ENCODE measurements at regions not wholly inside any gene's neighbourhood (a gene's known extent, or its start where the extent isn't known, plus 50 kb on each side); places are given as distances from the start of the nearest gene placed in this dataset.

GRCh38 chr2:236853585-236854051 is 232.1 kb upstream of the COPS8 start:
- no peak overlapping the region for H3K27ac ChIP-seq (ENCODE audit: low read length)
- H3K9me3 ChIP-seq (ENCODE audit: control insufficient read depth in 2 of 2, low read length in 2 of 2): peaks cover 0 to 8% of the 10 kb centered on the region in 2 donors
- no peak overlapping the region for H3K4me3 ChIP-seq (ENCODE audit: low read length in 2 of 2)
- no peak overlapping the region for H3K9ac ChIP-seq (ENCODE audit: low read length in 2 of 2)
- H3K27me3 ChIP-seq (ENCODE audit: control insufficient read depth in 1 of 2, insufficient read depth in 2 of 2, low read length in 2 of 2): peaks cover 2 to 3% of the 10 kb centered on the region in 2 donors
- H3K36me3 ChIP-seq (ENCODE audit: control insufficient read depth in 2 of 2, insufficient read depth in 2 of 2, low read length in 2 of 2): no peaks in the 10 kb centered on the region
- no peaks in the 10 kb centered on the region for H3K4me1 ChIP-seq (ENCODE audit: control insufficient read depth, insufficient read depth, low read length)

GRCh38 chr2:236855176-236855865 is 230.4 kb upstream of the COPS8 start:
- Histone ChIP-seq H3K9ac (ENCODE audit: low read length in 2 of 2) (no peak overlapping the region), H3K9me3 (ENCODE audit: control insufficient read depth in 2 of 2, low read length in 2 of 2) (peaks cover 0 to 8% of the 10 kb centered on the region in 2 donors), H3K27ac (ENCODE audit: low read length) (no peak overlapping the region), H3K27me3 (ENCODE audit: control insufficient read depth in 1 of 2, insufficient read depth in 2 of 2, low read length in 2 of 2) (peaks cover 2 to 3% of the 10 kb centered on the region in 2 donors), H3K36me3 (ENCODE audit: control insufficient read depth in 2 of 2, insufficient read depth in 2 of 2, low read length in 2 of 2) (no peaks in the 10 kb centered on the region), H3K4me1 (ENCODE audit: control insufficient read depth, insufficient read depth, low read length) (no peaks in the 10 kb centered on the region), H3K4me3 (ENCODE audit: low read length in 2 of 2) (no peak overlapping the region)

DNA sequence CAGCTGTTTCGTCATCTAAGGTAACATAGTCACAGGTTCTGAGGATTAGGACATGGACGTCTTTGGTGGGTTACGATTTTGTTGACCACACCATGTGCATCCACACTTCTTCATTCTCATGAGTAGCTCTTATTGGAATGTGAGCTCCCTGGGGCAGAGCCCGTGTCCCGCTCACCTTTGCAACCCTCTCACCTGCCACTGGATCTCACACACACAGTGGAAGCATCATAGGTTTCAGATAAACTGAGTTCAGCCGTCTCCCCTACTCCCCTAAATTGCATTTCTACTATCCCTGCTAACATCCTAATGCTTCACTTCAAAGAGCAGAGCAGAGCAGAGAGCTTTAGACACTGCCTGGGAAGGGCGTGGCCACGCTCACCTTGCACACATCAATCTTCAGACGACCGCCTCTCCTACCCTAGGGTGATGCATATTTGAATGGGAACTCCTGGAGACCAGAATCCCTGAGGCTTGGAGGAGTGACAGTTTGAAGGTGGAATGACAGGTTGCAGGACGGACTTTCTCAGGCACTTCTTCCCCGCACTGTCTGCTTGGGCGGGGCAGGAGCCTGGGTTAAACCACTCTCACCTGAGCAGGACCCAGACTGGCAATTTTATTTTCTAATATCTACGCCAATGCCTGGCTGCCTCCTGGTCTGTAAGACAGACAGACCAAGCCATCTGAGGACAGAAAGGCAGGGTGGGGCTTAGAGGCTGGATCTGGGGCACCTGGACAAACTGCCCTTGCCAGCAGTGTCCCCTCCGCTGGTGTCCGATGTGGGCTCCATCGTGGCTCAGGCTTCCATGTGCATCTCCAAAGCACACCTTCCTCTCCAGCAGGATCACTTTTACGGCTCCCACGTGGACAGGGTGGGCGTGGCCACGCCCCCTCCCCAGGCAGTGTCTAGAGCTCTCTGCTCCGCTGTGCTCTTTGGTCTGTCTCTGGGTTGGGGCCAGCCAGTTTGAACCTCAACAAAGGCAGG is 229.5 kb upstream of the COPS8 start:
- Histone ChIP-seq H3K9me3 (ENCODE audit: control insufficient read depth in 2 of 2, low read length in 2 of 2) (peaks cover 0 to 8% of the 10 kb centered on the region in 2 donors), H3K4me1 (ENCODE audit: control insufficient read depth, insufficient read depth, low read length) (no peaks in the 10 kb centered on the region), H3K27me3 (ENCODE audit: control insufficient read depth in 1 of 2, insufficient read depth in 2 of 2, low read length in 2 of 2) (peaks cover 2 to 3% of the 10 kb centered on the region in 2 donors), H3K36me3 (ENCODE audit: control insufficient read depth in 2 of 2, insufficient read depth in 2 of 2, low read length in 2 of 2) (no peaks in the 10 kb centered on the region), H3K9ac (ENCODE audit: low read length in 2 of 2) (no peak overlapping the region), H3K27ac (ENCODE audit: low read length) (no peak overlapping the region), H3K4me3 (ENCODE audit: low read length in 2 of 2) (no peak overlapping the region)

DNA sequence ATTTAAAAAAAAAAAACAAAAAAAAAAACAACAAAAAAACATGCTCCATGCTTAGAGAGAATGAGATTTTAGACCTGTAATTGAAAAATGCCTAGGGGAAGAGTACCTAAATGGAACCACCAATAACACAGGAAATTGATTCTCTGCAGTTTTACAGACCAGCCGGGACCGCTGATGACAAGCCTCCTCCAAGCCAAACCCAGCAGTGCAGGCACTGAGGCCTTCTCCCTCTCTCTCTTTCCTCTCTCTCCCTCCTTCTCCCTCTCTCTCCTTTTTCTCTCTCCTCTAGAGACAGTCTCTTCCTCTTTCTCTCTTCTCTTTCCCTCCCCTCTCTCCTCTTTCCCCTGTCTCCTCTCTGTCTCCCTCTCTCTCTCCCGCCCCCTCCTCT is 228.8 kb upstream of the COPS8 start:
- no peaks in the 10 kb centered on the region for H3K4me1 ChIP-seq (ENCODE audit: control insufficient read depth, insufficient read depth, low read length)
- peaks cover 2 to 3% of the 10 kb centered on the region in 2 donors for H3K27me3 ChIP-seq (ENCODE audit: control insufficient read depth in 1 of 2, insufficient read depth in 2 of 2, low read length in 2 of 2)
- peaks cover 0 to 8% of the 10 kb centered on the region in 2 donors for H3K9me3 ChIP-seq (ENCODE audit: control insufficient read depth in 2 of 2, low read length in 2 of 2)
- H3K36me3 ChIP-seq (ENCODE audit: control insufficient read depth in 2 of 2, insufficient read depth in 2 of 2, low read length in 2 of 2): no peaks in the 10 kb centered on the region
- no peak overlapping the region for H3K27ac ChIP-seq (ENCODE audit: low read length)
- no peak overlapping the region for H3K4me3 ChIP-seq (ENCODE audit: low read length in 2 of 2)
- H3K9ac ChIP-seq (ENCODE audit: low read length in 2 of 2): no peak overlapping the region

DNA sequence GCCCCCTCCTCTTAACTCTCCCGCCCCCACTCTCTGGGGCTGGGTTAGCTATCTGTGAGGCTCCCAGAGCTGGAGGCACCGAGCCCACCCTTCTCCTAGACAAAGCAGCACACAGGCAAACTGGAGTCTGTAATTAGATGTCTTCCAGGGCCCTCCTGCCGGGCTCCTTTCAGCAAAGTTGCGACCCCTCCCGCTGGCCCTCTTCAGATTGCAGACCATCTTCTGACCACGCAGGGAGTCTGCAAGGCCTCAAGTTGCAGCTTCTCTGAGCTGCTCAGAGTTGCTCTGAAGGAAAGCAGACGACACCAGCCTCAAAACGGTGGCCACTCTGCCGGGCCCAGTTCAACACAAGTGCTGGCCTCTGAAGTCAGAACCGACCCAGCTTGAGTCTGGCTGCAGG is 228.4 kb upstream of the COPS8 start:
- Histone ChIP-seq H3K36me3 (ENCODE audit: control insufficient read depth in 2 of 2, insufficient read depth in 2 of 2, low read length in 2 of 2) (no peaks in the 10 kb centered on the region), H3K4me3 (ENCODE audit: low read length in 2 of 2) (no peak overlapping the region), H3K27me3 (ENCODE audit: control insufficient read depth in 1 of 2, insufficient read depth in 2 of 2, low read length in 2 of 2) (peaks cover 2 to 3% of the 10 kb centered on the region in 2 donors), H3K9me3 (ENCODE audit: control insufficient read depth in 2 of 2, low read length in 2 of 2) (peaks cover 0 to 8% of the 10 kb centered on the region in 2 donors), H3K9ac (ENCODE audit: low read length in 2 of 2) (no peak overlapping the region), H3K27ac (ENCODE audit: low read length) (no peak overlapping the region), H3K4me1 (ENCODE audit: control insufficient read depth, insufficient read depth, low read length) (no peaks in the 10 kb centered on the region)

DNA sequence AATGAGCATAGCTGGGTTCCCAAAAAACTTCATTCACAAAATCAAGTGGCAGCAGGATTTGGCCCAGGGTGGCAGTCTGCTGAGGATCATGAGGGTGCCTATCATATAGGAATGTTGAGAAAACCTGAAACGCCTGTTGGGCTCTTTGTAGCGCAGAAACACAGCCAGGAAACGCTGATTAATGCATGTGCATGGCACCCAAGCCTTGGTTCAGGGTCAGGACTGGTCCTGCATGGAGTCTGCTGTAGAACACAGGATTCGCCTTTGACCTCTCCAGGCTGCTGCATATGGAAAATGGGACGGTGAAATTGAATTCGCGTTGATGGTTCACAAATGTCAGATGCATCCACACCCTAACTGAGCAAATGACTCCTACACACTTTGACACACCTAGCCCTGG is 227.9 kb upstream of the COPS8 start:
- Histone ChIP-seq H3K27ac (ENCODE audit: low read length) (no peak overlapping the region), H3K4me1 (ENCODE audit: control insufficient read depth, insufficient read depth, low read length) (no peaks in the 10 kb centered on the region), H3K4me3 (ENCODE audit: low read length in 2 of 2) (no peak overlapping the region), H3K9ac (ENCODE audit: low read length in 2 of 2) (no peak overlapping the region), H3K27me3 (ENCODE audit: control insufficient read depth in 1 of 2, insufficient read depth in 2 of 2, low read length in 2 of 2) (peaks cover 2 to 3% of the 10 kb centered on the region in 2 donors), H3K36me3 (ENCODE audit: control insufficient read depth in 2 of 2, insufficient read depth in 2 of 2, low read length in 2 of 2) (no peaks in the 10 kb centered on the region), H3K9me3 (ENCODE audit: control insufficient read depth in 2 of 2, low read length in 2 of 2) (peaks cover 0 to 8% of the 10 kb centered on the region in 2 donors)

DNA sequence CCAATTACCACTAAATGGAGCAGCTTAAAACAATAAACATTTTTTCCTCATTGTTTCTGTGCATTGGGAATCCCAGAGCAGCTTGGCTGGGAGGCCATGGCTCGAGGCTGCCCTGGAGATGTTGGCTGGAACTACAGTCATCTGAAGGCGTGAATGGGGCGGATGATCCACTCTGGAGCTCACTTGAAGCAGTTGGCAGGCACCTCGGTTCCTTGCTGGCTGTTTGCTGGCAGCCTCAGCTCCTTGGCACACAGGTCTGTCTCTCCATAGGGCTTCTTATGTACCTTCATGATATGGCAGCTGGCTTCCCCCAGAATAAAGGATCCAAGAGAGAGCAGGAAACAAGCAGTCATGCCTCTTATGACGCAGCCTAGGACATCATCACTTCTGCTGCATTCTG is 227.0 kb upstream of the COPS8 start:
- Histone ChIP-seq H3K36me3 (ENCODE audit: control insufficient read depth in 2 of 2, insufficient read depth in 2 of 2, low read length in 2 of 2) (no peaks in the 10 kb centered on the region), H3K9me3 (ENCODE audit: control insufficient read depth in 2 of 2, low read length in 2 of 2) (peaks cover 0 to 8% of the 10 kb centered on the region in 2 donors), H3K27me3 (ENCODE audit: control insufficient read depth in 1 of 2, insufficient read depth in 2 of 2, low read length in 2 of 2) (peaks cover 2 to 3% of the 10 kb centered on the region in 2 donors), H3K9ac (ENCODE audit: low read length in 2 of 2) (no peak overlapping the region), H3K4me1 (ENCODE audit: control insufficient read depth, insufficient read depth, low read length) (no peaks in the 10 kb centered on the region), H3K27ac (ENCODE audit: low read length) (no peak overlapping the region), H3K4me3 (ENCODE audit: low read length in 2 of 2) (no peak overlapping the region)

GRCh38 chr2:236859908-236860307 is 225.8 kb upstream of the COPS8 start:
- H3K4me3 ChIP-seq (ENCODE audit: low read length in 2 of 2): no peak overlapping the region
- H3K27ac ChIP-seq (ENCODE audit: low read length): no peak overlapping the region
- peaks cover 2 to 3% of the 10 kb centered on the region in 2 donors for H3K27me3 ChIP-seq (ENCODE audit: control insufficient read depth in 1 of 2, insufficient read depth in 2 of 2, low read length in 2 of 2)
- H3K36me3 ChIP-seq (ENCODE audit: control insufficient read depth in 2 of 2, insufficient read depth in 2 of 2, low read length in 2 of 2): no peaks in the 10 kb centered on the region
- peaks cover 0 to 8% of the 10 kb centered on the region in 2 donors for H3K9me3 ChIP-seq (ENCODE audit: control insufficient read depth in 2 of 2, low read length in 2 of 2)
- H3K9ac ChIP-seq (ENCODE audit: low read length in 2 of 2): no peak overlapping the region
- no peaks in the 10 kb centered on the region for H3K4me1 ChIP-seq (ENCODE audit: control insufficient read depth, insufficient read depth, low read length)

- no peak overlapping the region for H3K27ac ChIP-seq (ENCODE audit: low read length)
- no peaks in the 10 kb centered on the region for H3K9me3 ChIP-seq (ENCODE audit: control insufficient read depth in 2 of 2, low read length in 2 of 2)
Observed at GRCh38 chr2:236861196-236861875, 224.4 kb upstream of the COPS8 start.

DNA sequence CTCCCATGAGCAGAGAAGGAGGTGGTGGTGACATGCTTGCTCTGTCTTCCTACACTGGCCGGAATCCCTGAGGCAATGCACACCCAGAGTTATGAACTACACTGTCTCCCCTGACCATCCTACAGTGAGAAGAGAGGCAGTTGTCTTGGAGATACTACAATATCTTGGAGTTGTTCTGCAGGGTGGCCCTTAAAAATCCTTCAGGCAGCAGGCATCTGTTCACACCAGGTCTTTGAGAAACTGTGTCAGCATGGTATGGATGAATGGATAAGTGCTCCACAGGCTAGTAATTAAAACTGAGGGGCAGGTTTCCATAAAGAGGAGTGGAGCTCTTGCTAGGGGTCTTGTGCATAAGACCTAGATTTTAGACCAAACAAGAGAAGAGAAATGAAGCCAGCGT is 223.7 kb upstream of the COPS8 start:
- Histone ChIP-seq H3K9me3 (ENCODE audit: control insufficient read depth in 2 of 2, low read length in 2 of 2) (no peaks in the 10 kb centered on the region), H3K36me3 (ENCODE audit: control insufficient read depth in 2 of 2, insufficient read depth in 2 of 2, low read length in 2 of 2) (no peaks in the 10 kb centered on the region), H3K4me1 (ENCODE audit: control insufficient read depth, insufficient read depth, low read length) (no peaks in the 10 kb centered on the region), H3K4me3 (ENCODE audit: low read length in 2 of 2) (no peak overlapping the region), H3K9ac (ENCODE audit: low read length in 2 of 2) (no peak overlapping the region), H3K27me3 (ENCODE audit: control insufficient read depth in 1 of 2, insufficient read depth in 2 of 2, low read length in 2 of 2) (no peaks in the 10 kb centered on the region), H3K27ac (ENCODE audit: low read length) (no peak overlapping the region)

More at GRCh38 chr2:236861196-236861875, 224.4 kb upstream of the COPS8 start:
- H3K4me1 ChIP-seq (ENCODE audit: control insufficient read depth, insufficient read depth, low read length): no peaks in the 10 kb centered on the region
- no peak overlapping the region for H3K9ac ChIP-seq (ENCODE audit: low read length in 2 of 2)
- no peaks in the 10 kb centered on the region for H3K36me3 ChIP-seq (ENCODE audit: control insufficient read depth in 2 of 2, insufficient read depth in 2 of 2, low read length in 2 of 2)
- no peak overlapping the region for H3K4me3 ChIP-seq (ENCODE audit: low read length in 2 of 2)
- peaks cover 0 to 2% of the 10 kb centered on the region in 2 donors for H3K27me3 ChIP-seq (ENCODE audit: control insufficient read depth in 1 of 2, insufficient read depth in 2 of 2, low read length in 2 of 2)

All from stomach smooth muscle (tissue), 2 donors.